Uterus (tissue), 2 donors: ENCODE measurements at regions not wholly inside any gene's neighbourhood (a gene's known extent, or its start where the extent isn't known, plus 50 kb on each side); places are given as distances from the start of the nearest gene placed in this dataset.

Experiments
- CTCF ChIP-seq, 4 experiments: fragments of 200-600 bp in 2 of 4; fragments of 450-650 bp in 2 of 4; sonication (generic) in 2 of 4; IDR thresholded peaks; one replicate each; pipeline ENCODE4 v1.5.1; 2016 to 2019; ENCODE audit warnings: antibody characterized with exemption in 4 of 4, mild to moderate bottlenecking in 2 of 4, moderate library complexity in 1 of 4
- POLR2A ChIP-seq, 2 donors: fragments of 450-650 bp; IDR thresholded peaks; one replicate each; pipeline ENCODE4 v1.6.1; 2016; ENCODE audit warnings: antibody characterized with exemption in 2 of 2, mild to moderate bottlenecking in 1 of 2, moderate library complexity in 1 of 2

GRCh38 chr4:147122685-147123084 is 177.0 kb upstream of the TTC29 start:
- TF ChIP-seq POLR2A (IDR thresholded peaks at IDR 0.05) (no peak), CTCF (IDR thresholded peaks at IDR 0.05) (no peak)
